Inflammatory macrophage treated with lipopolysaccharide for 4 hours (primary cell): ENCODE measurements at regions not wholly inside any gene's neighbourhood (a gene's known extent, or its start where the extent isn't known, plus 50 kb on each side); places are given as distances from the start of the nearest gene placed in this dataset.

Experiments
- DNase-seq: peaks from one replicate; pipeline ENCODE4 v3.0.0-alpha.2; 2020

- DNase-seq = no peak
Observed at GRCh38 chr4:35562861-35563260, 681.5 kb downstream of the ARAP2 start.

- DNase-seq = no peak
Observed at GRCh38 chr4:35565640-35566039, 678.7 kb downstream of the ARAP2 start.

GRCh38 chr4:35591035-35591434 lies 653.3 kb downstream of the ARAP2 start:
- DNase-seq = no peak

- DNase-seq = no peak
Observed at GRCh38 chr4:35604252-35604651, 640.1 kb downstream of the ARAP2 start.

- DNase-seq = no peak
Observed at GRCh38 chr4:35604724-35605123, 639.6 kb downstream of the ARAP2 start.

- no peak for DNase-seq
Observed at GRCh38 chr4:35608205-35608604, 636.1 kb downstream of the ARAP2 start.

- DNase-seq = no peak
Observed at GRCh38 chr4:35614120-35614519, 630.2 kb downstream of the ARAP2 start.

- DNase-seq = no peak
Observed at GRCh38 chr4:35639929-35640328, 604.4 kb downstream of the ARAP2 start.

- peak; percentile 66 for DNase-seq
Observed at GRCh38 chr4:35643661-35644060, 600.7 kb downstream of the ARAP2 start.

- no peak for DNase-seq
Observed at GRCh38 chr4:35644591-35644990, 599.7 kb downstream of the ARAP2 start.

- peak; percentile 36 for DNase-seq
Observed at GRCh38 chr4:35649011-35649410, 595.3 kb downstream of the ARAP2 start.

- DNase-seq = peak; percentile 89
Observed at GRCh38 chr4:35649778-35650177, 594.5 kb downstream of the ARAP2 start.

- no peak for DNase-seq
Observed at GRCh38 chr4:35652197-35652596, 592.1 kb downstream of the ARAP2 start.

GRCh38 chr4:35653451-35653850 lies 590.9 kb downstream of the ARAP2 start:
- peak; percentile 59 for DNase-seq

GRCh38 chr4:35673137-35673536 lies 571.2 kb downstream of the ARAP2 start:
- no peak for DNase-seq

GRCh38 chr4:35684755-35685154 lies 559.6 kb downstream of the ARAP2 start:
- no peak for DNase-seq

GRCh38 chr4:35689870-35690269 lies 554.4 kb downstream of the ARAP2 start:
- no peak for DNase-seq

GRCh38 chr4:35690271-35690670 lies 554.0 kb downstream of the ARAP2 start:
- no peak for DNase-seq

GRCh38 chr4:35695003-35695402 lies 549.3 kb downstream of the ARAP2 start:
- no peak for DNase-seq

- DNase-seq = no peak
Observed at GRCh38 chr4:35695421-35695820, 548.9 kb downstream of the ARAP2 start.

- DNase-seq = no peak
Observed at GRCh38 chr4:35697210-35697736, 547.0 kb downstream of the ARAP2 start.

- no peak for DNase-seq
Observed at GRCh38 chr4:35700663-35701062, 543.7 kb downstream of the ARAP2 start.

GRCh38 chr4:35709080-35709479 lies 535.2 kb downstream of the ARAP2 start:
- no peak for DNase-seq

- no peak for DNase-seq
Observed at GRCh38 chr4:35710343-35710742, 534.0 kb downstream of the ARAP2 start.

- DNase-seq = no peak
Observed at GRCh38 chr4:35711127-35711526, 533.2 kb downstream of the ARAP2 start.

GRCh38 chr4:35723973-35724372 lies 520.3 kb downstream of the ARAP2 start:
- no peak for DNase-seq
